Renal cortex interstitium (tissue), 11 donors: ENCODE measurements at regions not wholly inside any gene's neighbourhood (a gene's known extent, or its start where the extent isn't known, plus 50 kb on each side); places are given as distances from the start of the nearest gene placed in this dataset.
"Not testable (repeated sequence)": the region's sequence is repeated elsewhere in the genome, so short reads cannot be mapped to it uniquely, and the experiment has no call there.

Experiments
- DNase-seq, 11 donors: peaks; one replicate each; pipeline ENCODE4 v3.0.0-alpha.2; 2013; ENCODE audit warnings: low read depth in 9 of 11, low spot score in 4 of 11; ENCODE audit errors: extremely low read depth in 1 of 11

DNA sequence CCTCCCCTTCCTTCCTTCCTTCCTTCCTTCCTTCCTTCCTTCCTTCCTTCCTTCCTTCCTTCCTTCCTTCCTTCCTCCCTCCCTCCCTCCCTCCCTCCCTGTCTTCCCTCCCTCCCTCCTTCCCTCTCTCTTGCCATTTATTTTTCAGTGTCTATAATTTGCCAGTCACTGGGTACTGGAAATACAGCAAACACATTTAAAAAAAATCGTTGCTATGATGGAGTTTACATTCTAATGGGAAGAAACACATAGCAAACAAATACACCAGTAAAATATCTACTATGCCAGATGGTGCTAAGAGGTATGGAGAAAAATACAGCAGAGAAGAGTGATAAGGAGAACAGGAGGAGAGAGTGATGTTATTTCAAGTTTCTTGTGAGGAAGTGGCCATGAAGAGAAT lies 309.5 kb downstream of the CTH start:
- no peak for DNase-seq

DNA sequence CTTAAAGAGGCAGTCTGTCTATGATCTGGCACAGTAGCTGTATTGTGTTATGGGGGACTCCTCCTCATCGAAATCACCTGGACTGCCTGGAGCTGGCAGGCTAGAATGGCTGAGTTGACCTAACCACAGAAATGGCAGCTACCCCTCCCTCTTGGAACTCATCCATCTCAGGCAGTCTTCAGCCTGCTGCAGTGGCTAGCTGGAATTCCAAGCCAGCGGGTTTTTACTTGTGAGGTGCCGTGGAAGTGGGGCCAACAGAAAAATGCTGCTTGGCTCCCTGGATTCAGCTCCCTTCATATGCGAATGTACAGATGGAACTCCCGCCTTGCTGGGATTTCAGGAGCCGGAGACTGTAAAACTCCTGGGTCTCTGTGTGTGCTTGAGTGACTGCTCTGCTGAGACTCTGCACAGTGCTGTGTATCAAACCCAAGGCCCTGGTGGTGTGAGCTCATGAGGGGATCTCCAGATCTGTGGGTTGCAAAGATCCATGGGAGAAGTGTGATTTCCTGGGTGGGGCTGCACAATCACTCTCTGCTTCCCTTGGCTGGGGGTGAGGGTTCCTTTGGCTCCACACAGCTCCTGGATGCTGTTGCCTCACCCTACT lies 316.9 kb downstream of the CTH start:
- DNase-seq: no peak

DNA sequence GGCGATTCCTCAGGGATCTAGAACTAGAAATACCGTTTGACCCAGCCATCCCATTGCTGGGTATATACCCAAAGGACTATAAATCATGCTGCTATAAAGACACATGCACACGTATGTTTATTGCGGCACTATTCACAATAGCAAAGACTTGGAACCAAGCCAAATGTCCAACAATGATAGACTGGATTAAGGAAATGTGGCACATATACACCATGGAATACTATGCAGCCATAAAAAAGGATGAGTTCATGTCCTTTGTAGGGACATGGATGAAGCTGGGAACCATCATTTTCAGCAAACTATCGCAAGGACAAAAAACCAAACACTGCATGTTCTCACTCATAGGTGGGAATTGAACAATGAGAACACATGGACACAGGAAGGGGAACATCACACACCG lies 311.1 kb downstream of the PTGER3 start:
- not testable (repeated sequence) for DNase-seq

- DNase-seq: no peak
Measured at GRCh38 chr1:70737125-70737524, 310.5 kb downstream of the PTGER3 start.

GRCh38 chr1:70738624-70739023 lies 309.0 kb downstream of the PTGER3 start:
- no peak for DNase-seq

DNA sequence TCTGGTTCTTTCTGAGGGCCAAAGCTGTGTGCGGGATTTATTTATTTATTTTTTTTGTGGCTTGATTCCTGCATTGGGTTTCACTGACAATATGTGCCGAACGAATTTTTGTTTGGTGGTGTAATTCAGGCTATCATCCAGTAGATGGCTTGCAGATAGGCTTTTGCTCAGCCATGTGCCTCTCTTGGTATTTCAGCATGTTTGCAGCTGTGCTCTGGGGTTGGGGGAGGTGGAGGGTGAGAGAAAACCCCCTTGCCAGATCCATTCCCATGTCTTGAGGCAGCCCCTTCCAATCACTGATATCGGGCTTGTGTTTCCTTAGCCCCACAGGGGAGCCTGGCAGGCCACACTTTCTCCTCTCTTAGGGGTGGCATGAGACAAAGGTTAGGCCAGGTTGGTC lies 302.4 kb downstream of the PTGER3 start:
- DNase-seq: no peak

GRCh38 chr1:70746062-70746461 lies 301.6 kb downstream of the PTGER3 start:
- DNase-seq: not testable (repeated sequence)

- DNase-seq: not testable (repeated sequence)
Measured at GRCh38 chr1:70747123-70747522, 300.5 kb downstream of the PTGER3 start.

GRCh38 chr1:70751676-70752287 lies 295.8 kb downstream of the PTGER3 start:
- DNase-seq: not testable (repeated sequence)

DNA sequence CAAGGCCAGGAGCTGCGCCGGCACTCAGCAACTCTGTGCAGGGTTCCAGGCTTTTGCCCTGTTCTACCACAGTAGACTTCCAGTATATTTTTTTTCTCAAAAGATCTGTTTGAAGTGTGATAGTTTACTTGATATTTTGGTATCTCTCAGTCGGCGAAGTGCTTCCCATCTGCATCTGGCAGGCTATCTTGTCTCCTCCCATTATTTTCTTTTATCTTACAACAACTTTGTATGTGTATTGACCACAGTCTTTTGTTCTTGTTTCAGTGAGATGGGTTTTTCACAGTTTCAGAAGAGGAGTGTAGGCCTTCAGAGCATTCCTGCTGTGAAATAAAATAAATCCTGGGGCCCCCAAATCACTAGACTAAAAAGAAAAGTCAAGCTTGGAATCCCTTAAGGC lies 292.9 kb downstream of the PTGER3 start:
- no peak for DNase-seq

- DNase-seq: no peak
Measured at GRCh38 chr1:70760154-70760553, 287.5 kb downstream of the PTGER3 start.

DNA sequence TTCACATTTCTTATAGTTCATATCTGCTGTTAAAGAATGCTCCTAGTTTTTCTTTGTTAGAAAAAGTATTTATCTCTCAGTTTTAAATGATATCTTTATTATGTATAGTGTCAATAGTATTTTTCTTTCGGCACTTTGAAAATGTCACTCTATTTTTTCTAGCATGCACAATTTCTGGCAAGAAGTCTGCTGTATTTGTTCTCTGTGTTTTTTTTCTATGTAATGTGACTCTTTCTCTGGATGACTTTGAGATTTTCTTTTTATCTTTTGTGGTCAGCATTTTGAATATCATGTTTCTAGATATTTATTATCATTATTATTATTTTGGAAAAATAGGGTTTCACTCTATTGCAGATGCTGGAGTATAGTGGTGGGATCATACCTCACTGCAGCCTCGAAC lies 285.2 kb downstream of the PTGER3 start:
- no peak for DNase-seq

DNA sequence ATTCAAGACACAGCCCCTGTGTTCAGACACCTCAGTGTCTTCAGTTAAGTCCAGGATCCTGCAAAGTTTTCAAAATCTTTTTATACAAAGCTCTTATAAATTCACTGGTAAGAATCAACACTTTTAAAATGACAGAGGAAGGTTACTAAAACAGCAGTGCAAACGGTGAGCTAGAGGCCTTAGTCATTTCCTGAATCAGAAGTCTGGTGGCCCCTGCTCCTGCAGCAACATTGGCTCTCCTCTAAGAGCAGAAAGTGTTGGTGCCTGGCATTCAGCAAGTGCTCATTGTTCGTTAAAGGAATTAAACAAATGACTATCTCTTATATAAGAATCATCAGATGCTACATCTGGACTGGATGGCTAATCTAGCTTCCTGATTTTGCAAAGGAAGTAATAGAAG lies 282.9 kb downstream of the PTGER3 start:
- DNase-seq: no peak

- DNase-seq: no peak
Measured at GRCh38 chr1:70767377-70767776, 280.2 kb downstream of the PTGER3 start.

DNA sequence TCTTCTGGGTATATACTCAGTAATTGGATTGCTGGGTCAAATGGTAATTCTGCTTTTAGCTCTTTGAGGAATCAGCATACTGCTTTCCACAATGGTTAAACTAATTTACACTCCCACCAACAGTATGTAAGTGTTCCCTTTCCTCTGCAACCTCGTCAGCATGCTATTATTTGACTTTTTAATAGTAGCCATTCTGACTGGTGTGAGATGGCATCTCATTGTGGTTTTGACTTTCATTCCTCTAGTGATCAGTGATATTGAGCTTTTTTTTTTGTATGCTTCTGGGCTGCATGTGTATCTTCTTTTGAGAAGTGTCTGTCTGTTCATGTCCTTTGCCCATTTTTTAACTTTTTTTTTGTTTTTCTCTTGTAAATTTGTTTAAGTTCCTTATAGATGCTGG lies 279.4 kb downstream of the PTGER3 start:
- DNase-seq: no peak

DNA sequence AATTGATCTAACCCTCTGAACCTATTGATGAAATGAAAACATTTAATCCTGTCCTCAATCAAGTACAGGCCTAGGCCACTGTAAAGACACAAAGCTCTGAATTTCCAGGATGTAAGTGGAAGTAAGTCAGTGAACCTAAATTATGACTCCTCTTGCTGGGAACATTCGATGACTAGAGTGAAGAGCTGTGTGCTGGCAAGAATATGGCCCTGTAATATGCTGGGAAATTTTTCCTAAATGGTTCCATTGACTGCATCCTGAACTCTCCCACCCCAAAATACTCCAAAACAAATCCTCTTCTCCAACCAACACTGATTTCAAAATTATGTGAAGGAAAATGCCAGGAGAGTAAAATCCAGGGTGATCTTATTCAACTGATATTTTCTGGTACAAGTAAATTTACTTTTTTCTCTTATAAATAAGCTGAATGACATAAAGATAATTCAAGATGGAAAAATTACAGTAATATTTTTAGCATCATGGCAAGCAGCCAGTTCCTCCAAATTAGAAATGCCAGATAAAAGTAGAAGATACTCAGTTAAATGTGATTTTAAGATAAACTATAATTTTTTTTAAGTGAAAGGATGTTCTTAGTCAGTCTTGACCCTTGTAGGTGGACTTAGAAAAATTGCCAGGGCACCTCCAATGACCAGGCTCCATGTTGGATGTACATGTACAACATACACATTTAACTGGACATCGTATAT lies 269.4 kb downstream of the PTGER3 start:
- DNase-seq: no peak

DNA sequence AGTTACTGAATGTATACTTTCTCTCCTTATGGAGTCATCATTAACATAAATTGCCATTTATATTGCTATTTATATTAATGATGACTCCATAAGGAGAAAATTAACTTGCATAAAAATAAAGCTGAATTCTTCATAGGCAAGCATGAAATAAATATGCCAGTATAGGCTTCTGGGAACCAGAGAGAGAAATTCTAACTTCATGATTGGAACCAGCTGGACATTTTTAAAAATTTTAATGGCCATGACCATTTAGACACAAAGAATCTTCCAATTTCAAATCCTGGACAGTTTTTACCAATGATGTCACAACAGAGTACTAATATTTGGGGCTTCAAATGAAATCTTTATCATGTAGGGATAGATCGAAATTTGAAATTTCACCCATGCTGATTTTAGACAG lies 268.7 kb downstream of the PTGER3 start:
- no peak for DNase-seq

GRCh38 chr1:70779571-70779970 lies 268.0 kb downstream of the PTGER3 start:
- DNase-seq: no peak

- no peak for DNase-seq
Measured at GRCh38 chr1:70785287-70785686, 262.3 kb downstream of the PTGER3 start.

GRCh38 chr1:70790232-70790923 lies 257.2 kb downstream of the PTGER3 start:
- no peak for DNase-seq
